EL (cell line): ENCODE measurements at regions not wholly inside any gene's neighbourhood (a gene's known extent, or its start where the extent isn't known, plus 50 kb on each side); places are given as distances from the start of the nearest gene placed in this dataset.
"Not testable (repeated sequence)": the region's sequence is repeated elsewhere in the genome, so short reads cannot be mapped to it uniquely, and the experiment has no call there.

ENCODE experiments used
- DNase-seq: peaks from one replicate; pipeline ENCODE4 v3.0.0-alpha.2; 2016

GRCh38 chr3:14057701-14058100 is 67.0 kb downstream of the CHCHD4 start:
- no peak for DNase-seq

GRCh38 chr3:14047841-14048240 is 76.8 kb downstream of the CHCHD4 start:
- no peak for DNase-seq

GRCh38 chr3:14047027-14047426 is 77.6 kb downstream of the CHCHD4 start:
- no peak for DNase-seq

DNA sequence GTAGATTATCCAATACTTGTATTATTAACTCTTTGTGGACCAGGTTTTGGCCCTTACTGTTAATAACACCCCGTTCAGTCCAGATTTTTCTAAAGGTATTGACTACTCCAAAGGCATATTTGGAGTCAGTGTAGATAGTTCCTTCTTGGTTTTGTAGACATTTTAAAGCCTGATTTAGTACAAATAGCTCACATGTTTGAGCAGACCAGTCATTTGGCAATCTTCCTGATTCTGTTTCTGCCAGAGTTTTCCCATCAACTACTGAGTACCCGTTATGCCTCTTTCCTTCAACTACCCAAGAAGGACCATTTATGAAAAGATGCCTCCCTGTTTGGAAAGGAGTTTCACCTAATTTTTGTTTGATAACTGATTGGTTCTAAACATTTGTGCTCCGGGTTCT is 82.0 kb downstream of the CHCHD4 start:
- DNase-seq, result peak; percentile 58

GRCh38 chr3:14039149-14039548 is 85.5 kb downstream of the CHCHD4 start:
- DNase-seq, result no peak

DNA sequence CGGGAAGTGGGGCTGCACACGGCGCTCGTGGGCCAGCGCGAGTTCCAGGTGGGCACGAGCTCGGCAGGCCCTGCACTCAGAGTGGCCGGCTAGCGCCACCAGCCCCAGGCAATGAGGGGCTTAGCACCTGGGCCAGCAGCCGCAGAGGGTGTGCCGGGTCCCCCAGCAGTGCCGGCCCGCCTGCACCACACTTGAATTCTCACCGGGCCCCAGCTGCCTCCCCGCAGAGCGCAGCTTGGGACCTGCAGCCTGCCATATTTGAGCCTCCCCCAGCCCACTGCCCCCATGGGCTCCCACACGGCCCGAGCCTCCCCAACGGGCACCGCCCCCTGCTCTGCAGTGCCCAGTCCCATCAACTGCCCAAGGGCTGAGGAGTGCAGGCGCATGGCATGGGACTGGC is 87.5 kb downstream of the CHCHD4 start:
- DNase-seq, result no peak

DNA sequence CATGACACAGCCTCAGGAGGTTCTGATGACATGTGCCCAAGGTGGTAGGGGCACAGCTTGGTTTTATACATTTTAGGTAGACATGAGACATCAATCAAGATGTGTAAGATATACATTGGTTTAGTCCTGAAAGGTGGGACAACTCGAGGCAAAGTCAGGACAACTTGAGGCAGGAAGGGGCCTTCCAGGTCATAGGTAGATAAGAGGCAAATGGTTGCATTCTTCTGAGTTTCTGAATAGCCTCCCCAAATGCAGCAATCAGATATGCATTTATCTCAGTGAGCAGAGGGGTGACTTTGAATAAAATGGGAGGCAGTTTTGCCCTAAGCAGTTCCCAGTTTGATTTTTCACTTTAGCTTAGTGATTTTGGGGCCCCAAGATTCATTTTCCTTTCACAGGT is 91.6 kb downstream of the CHCHD4 start:
- no peak for DNase-seq

DNA sequence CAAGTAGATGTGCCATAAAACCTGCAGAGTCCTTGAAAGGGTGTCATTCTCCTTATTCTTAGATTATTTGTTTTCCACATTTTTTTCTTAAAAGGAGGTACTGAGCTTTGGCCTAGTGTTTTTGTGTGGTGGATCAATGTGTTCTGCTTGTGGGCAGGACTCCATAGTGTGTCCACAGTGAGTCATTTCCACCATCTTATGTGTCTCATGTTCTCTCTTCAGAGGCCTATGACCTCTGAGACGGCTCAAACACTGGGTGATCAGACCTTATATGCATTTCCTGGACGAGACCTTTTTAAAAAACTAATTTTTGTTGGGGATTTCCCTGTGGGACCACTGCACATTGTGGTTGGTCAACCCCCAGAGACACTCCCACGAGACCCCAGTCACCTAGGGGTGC is 93.4 kb downstream of the CHCHD4 start:
- DNase-seq, result peak; percentile 15

- DNase-seq, result not testable (repeated sequence)
Observed at GRCh38 chr3:14029390-14029995, 95.2 kb downstream of the CHCHD4 start.

DNA sequence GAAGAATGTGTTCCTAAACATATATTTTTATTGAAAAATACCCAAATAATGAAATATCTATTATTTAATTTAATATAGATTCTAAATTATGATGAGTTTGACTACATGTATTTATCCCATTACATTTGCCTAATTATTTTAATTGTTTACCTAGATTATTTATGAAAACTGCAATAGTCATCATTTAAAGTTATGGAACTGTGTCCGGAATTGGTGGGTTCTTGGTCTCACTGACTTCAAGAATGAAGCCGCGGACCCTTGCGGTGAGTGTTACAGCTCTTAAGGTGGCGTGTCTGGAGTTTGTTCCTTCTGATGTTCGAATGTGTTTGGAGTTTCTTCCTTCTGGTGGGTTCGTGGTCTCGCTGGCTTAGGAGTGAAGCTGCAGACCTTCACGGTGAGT is 96.5 kb downstream of the CHCHD4 start:
- not testable (repeated sequence) for DNase-seq

- no peak for DNase-seq
Observed at GRCh38 chr3:14019459-14019858, 105.2 kb downstream of the CHCHD4 start.

DNA sequence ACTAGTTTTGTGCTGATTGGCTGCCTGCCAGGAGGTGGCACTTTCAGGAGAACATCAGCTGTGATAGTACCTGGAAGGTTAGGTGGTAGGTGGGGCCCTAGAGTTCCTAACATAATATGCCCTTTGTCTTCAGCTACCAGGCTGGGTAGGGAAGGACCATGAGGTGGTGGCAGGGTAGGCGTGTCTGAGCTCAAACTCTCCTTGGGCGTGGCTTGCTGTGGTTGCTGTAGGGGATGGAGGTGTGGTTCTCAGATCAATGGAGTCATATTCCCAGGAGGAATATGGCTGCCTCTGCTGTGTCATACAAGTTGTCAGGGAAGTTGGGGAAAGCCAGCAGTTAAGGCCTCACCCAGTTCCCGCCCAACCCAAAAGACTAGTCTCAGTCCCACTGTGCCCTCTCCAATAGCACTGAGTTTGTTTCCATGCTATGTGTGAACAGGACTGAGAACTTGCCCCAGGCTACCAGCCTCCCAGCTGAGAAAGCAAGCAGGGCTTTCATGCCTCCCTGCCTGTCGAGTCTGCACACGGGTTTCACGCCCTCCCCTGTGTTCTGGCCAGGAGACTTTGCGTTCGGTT is 107.7 kb downstream of the CHCHD4 start:
- DNase-seq, result no peak

DNA sequence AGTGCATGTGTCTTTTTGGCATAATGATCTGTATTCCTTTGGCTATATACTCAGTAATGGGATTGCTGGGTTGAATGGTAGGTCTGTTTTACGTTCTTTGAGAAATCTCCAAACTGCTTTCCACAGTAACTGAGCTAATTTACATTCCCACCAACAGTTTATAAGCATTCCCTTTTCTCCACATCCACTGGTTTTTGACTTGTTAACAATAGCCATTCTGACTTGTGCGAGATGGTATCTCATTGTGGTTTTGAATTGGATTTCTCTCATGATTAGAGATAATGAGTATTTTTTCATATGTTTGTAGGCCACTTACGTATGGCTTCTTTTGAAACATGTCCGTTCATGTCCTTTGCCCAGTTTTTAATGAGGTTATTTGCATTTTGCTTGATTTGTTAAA is 117.7 kb downstream of the CHCHD4 start:
- DNase-seq, result no peak

- DNase-seq, result peak; percentile 3
Observed at GRCh38 chr3:14001136-14001535, 121.3 kb upstream of the WNT7A start.

DNA sequence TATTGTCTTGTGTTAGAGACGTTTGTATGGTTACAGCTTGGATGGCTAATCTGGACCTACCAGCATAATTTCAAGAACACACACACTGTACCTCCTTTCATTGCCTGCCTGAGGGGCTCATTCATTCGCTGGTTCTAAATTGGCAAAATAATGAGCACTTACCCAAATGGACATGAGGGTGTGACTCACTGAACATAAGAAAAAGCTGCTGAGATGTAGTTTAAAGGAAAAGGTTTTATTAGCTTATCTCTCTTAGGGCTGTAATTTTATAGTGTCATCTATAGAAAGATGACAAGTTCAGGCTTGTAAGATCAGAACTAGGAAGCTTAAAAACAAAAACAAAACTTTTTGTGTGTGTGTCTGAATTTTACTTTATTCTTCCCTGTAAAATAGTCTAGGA is 120.7 kb upstream of the WNT7A start:
- DNase-seq, result no peak

GRCh38 chr3:13998831-13999230 is 119.0 kb upstream of the WNT7A start:
- DNase-seq, result no peak

DNA sequence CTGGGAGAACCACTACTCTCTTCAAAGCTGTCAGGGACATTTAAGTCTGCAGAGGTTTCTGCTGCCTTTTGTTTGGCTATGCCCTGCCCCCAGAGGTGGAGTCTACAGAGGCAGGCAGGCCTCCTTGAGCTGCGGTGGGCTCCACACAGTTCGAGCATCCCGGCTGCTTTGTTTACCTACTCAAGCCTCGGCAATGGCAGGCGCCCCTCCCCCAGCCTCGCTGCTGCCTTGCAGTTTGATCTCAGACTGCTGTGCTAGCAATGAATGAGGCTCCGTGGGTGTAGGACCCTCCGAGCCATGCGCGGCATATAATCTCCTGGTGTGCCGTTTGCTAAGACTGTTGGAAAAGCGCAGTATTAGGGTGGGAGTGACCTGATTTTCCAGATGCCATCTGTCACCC is 115.3 kb upstream of the WNT7A start:
- DNase-seq, result not testable (repeated sequence)

- DNase-seq, result not testable (repeated sequence)
Observed at GRCh38 chr3:13988925-13989324, 109.1 kb upstream of the WNT7A start.

DNA sequence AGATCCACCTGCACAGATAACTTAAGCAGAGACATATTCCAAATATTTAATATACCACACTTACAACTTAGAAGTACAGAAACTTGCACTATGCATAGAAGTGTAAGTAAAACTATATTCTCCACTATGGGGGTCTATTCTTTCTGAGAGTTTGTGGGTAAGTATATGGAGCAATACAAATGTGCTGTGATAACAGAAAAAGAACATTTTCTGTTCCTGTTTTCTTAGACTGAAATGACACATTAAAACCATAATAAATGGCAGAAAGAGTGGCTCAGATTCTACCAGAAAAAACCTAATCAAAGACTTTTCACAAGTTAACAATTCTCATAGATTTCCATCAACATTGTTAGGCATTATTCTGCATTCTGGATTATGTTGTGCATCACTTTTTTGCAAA is 96.6 kb upstream of the WNT7A start:
- no peak for DNase-seq

DNA sequence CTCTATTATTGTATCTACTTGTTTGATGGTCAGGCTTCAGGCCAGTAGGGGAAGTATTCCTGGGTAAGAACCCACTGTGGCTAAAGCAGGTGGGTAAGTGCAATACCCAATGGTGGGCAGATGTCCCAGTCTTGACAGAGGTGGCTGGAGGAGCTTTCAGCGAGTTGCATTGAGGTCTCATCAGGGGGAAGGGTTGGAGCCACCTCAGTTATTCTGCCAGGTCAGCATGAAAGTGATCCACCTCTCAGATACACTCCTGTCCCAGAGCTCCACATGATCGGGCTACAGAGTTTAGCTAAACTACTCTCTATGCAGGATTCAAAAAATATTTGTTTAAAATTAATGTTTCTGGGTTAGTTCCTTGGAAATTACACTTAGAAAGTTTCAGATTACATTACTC is 95.8 kb upstream of the WNT7A start:
- no peak for DNase-seq

DNA sequence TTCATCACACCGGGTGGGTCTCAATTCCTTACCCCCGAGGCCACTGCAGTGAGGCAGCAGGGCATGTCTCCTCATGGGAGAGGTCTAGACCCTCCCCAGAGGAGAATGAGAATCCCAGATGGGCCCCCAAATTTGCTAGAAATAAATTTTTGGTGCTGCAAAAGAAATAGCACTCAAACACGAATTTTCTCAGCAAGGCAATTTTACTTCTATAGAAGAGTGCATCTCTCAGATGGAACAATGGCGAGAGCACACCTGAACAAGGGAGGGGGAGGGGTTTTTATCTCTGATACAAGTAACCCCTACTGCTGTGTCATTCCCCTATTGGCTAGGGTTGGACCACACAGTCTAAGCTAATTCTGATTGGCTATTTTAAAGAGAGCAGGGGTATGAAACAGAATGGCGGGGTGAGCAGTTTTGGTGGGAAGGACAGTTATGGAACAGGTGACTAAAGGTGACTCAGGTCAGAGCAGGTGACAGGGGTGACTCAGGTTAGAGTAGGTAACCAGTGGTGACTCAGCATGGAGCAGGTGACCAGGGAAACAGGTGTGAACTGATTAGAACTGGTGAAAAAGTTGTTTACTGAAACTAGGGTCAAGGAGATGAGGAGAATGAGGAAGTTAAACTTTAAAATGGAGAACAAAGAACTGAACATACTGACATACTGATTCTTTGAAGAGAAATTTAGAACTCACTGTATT is 93.0 kb upstream of the WNT7A start:
- DNase-seq, result no peak

- DNase-seq, result no peak
Observed at GRCh38 chr3:13966302-13966701, 86.4 kb upstream of the WNT7A start.

DNA sequence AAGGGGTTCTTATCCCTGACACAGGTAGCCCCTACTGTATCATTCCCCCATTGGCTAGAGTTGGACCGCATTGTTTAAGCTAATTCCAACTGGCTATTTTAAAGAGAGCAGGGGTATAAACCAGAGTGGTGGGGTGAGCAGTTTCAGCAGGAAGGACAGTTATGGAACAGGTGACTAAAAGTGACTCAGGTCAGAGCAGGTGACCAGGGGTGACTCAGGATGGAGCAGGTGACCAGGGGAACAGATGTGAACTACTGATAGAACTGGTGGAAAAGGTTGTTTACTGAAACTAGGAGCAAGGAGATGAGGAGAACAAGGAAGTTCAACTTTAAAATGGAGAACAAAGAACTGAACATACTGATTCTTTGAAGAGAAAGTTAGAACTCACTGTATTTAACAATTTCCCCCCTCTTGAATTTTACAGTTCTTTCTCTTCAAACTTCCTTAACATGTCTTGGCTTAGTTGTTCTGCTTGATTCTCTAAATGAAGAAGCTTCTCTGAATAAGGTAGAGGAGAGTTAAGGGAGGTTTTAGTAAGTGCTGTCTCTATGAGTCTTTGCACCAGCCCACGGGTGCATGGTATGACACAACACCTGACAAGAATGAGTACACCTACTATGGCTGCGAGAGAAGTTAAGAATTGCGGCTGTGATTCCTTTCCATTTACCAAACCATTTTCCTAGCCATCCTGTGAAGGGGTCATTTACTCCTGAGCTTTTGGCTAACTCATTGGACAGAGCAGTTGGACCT is 83.4 kb upstream of the WNT7A start:
- DNase-seq, result no peak
